DOHH2 (cell line): ENCODE measurements at regions not wholly inside any gene's neighbourhood (a gene's known extent, or its start where the extent isn't known, plus 50 kb on each side); places are given as distances from the start of the nearest gene placed in this dataset.

Source experiments
- EZH2phosphoT487 ChIP-seq: fragments of 200-600 bp; sonication (generic); IDR thresholded peaks from 2 replicates; pipeline ENCODE4 v1.6.1; 2017; ENCODE audit warnings: borderline replicate concordance, mild to moderate bottlenecking, antibody characterized with exemption, low read length, moderate library complexity, mixed read lengths
- TF ChIP-seq, protein P1 (sequence below): fragments of 200-600 bp; sonication (generic); IDR thresholded peaks from one replicate; pipeline ENCODE4 v1.5.1; 2014; ENCODE audit warnings: antibody characterized with exemption, mild to moderate bottlenecking, low read depth, low read length; ENCODE audit not compliant: poor library complexity, severe bottlenecking

DNA sequence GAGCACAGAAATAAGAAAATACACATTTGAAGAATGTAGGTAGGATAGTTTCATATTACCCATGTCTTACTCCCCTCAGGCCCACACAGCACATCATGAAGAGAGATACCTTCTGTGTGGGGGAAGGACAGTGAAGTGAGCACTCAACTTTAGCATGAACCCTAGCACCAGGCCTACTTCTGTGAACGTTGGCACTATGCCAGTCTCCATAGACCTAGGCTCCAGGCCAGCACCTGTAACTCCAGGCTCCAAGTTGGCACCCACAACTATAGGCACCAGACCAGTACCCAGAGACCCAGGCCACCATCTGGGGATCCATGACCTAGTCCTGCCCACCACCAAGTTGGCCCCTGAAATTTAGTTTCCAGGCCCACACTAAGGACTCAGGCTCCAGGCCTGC is 410.9 kb downstream of the INSC start:
- TF ChIP-seq, protein P1, sequence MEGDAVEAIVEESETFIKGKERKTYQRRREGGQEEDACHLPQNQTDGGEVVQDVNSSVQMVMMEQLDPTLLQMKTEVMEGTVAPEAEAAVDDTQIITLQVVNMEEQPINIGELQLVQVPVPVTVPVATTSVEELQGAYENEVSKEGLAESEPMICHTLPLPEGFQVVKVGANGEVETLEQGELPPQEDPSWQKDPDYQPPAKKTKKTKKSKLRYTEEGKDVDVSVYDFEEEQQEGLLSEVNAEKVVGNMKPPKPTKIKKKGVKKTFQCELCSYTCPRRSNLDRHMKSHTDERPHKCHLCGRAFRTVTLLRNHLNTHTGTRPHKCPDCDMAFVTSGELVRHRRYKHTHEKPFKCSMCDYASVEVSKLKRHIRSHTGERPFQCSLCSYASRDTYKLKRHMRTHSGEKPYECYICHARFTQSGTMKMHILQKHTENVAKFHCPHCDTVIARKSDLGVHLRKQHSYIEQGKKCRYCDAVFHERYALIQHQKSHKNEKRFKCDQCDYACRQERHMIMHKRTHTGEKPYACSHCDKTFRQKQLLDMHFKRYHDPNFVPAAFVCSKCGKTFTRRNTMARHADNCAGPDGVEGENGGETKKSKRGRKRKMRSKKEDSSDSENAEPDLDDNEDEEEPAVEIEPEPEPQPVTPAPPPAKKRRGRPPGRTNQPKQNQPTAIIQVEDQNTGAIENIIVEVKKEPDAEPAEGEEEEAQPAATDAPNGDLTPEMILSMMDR: no peak
- TF ChIP-seq EZH2phosphoT487: no peak
